ENCODE measurements at regions not wholly inside any gene's neighbourhood (a gene's known extent, or its start where the extent isn't known, plus 50 kb on each side); places are given as distances from the start of the nearest gene placed in this dataset.

- no peaks in the 10 kb centered on the region for H3K27me3 ChIP-seq (ENCODE audit: insufficient read depth, poor library complexity, severe bottlenecking)
- DNase-seq (ENCODE audit: low read depth in 1 of 2, low spot score in 1 of 2): no peak
- no peak overlapping the region for H3K4me3 ChIP-seq (replicated peaks; ENCODE audit: insufficient read depth, low read length)
- TF ChIP-seq REST (IDR thresholded peaks at IDR 0.05; ENCODE audit: insufficient replicate concordance, low read depth): no peak
- TF ChIP-seq POLR2AphosphoS5 (IDR thresholded peaks at IDR 0.05; ENCODE audit: low read depth): no peak
- TF ChIP-seq SPI1 (IDR thresholded peaks at IDR 0.05; ENCODE audit: borderline replicate concordance, low read depth): no peak
- TF ChIP-seq GABPA (IDR thresholded peaks at IDR 0.05; ENCODE audit: low read depth): no peak
- TF ChIP-seq CTCF (IDR thresholded peaks at IDR 0.05; ENCODE audit: insufficient read depth, low read length): no peak
- no peak overlapping the region for H3K27ac ChIP-seq (replicated peaks)
Observed at GRCh38 chr20:39225536-39225935, 263.4 kb downstream of the DHX35 start.

- TF ChIP-seq POLR2AphosphoS5 (IDR thresholded peaks at IDR 0.05; ENCODE audit: low read depth) (no peak), REST (IDR thresholded peaks at IDR 0.05; ENCODE audit: insufficient replicate concordance, low read depth) (no peak), CTCF (IDR thresholded peaks at IDR 0.05; ENCODE audit: insufficient read depth, low read length) (no peak), GABPA (IDR thresholded peaks at IDR 0.05; ENCODE audit: low read depth) (no peak), SPI1 (IDR thresholded peaks at IDR 0.05; ENCODE audit: borderline replicate concordance, low read depth) (no peak)
- Histone ChIP-seq H3K27me3 (ENCODE audit: insufficient read depth, poor library complexity, severe bottlenecking) (no peaks in the 10 kb centered on the region), H3K4me3 (replicated peaks; ENCODE audit: insufficient read depth, low read length) (no peak overlapping the region), H3K27ac (replicated peaks) (no peak overlapping the region)
- no peak for DNase-seq (ENCODE audit: low read depth in 1 of 2, low spot score in 1 of 2)
Observed at GRCh38 chr20:39222101-39222500, 260.0 kb downstream of the DHX35 start.

- no peak overlapping the region for H3K27ac ChIP-seq (replicated peaks)
- H3K4me3 ChIP-seq (replicated peaks; ENCODE audit: insufficient read depth, low read length): no peak overlapping the region
- TF ChIP-seq REST (IDR thresholded peaks at IDR 0.05; ENCODE audit: insufficient replicate concordance, low read depth) (no peak), POLR2AphosphoS5 (IDR thresholded peaks at IDR 0.05; ENCODE audit: low read depth) (no peak), GABPA (IDR thresholded peaks at IDR 0.05; ENCODE audit: low read depth) (no peak), SPI1 (IDR thresholded peaks at IDR 0.05; ENCODE audit: borderline replicate concordance, low read depth) (no peak)
- no peaks in the 10 kb centered on the region for H3K27me3 ChIP-seq (ENCODE audit: insufficient read depth, poor library complexity, severe bottlenecking)
- no peak for DNase-seq (ENCODE audit: low read depth in 1 of 2, low spot score in 1 of 2)
Observed at GRCh38 chr20:39216195-39216594, 254.1 kb downstream of the DHX35 start.
